ENCODE measurements at regions not wholly inside any gene's neighbourhood (a gene's known extent, or its start where the extent isn't known, plus 50 kb on each side); places are given as distances from the start of the nearest gene placed in this dataset.
A peak's percentile ranks its signal among the peaks of the same experiment; 100 is the strongest.
"Not testable (repeated sequence)": the region's sequence is repeated elsewhere in the genome, so short reads cannot be mapped to it uniquely, and the experiment has no call there.

DNA sequence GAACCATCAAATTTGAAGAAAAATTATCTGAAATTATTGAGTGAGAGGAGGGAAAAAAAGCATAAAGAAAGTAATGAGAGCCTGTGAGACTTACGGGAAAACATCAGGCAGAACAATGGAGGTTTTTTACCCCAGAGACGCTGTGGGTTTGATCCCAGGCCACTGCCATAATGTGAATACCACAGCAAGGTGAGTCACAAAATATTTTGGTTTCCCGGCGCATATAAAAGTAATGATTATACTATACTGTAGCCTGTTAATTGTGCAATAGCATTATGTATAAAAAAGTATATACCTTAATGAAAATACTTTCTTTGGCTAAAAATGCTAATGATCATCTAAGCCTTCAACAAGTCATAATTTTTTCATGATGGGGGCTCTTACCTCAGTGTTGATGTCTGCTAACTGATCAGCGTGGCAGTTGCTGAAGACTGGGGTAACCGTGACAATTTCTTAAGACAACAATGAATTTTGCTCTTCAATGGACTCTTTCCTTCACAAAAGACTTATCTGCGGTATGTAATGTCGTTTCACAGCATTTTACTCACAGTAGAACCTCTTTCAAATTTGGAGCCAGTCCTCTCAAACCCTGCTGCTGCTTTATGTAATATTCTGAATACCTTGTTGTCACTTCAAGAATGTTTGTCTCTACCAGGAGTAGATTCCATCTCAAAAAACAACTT is 97.0 kb upstream of the FAM20C start:
- H3K4me1 ChIP-seq (ENCODE audit: control insufficient read depth, insufficient read depth, low read length): peaks cover 69% of the 10 kb centered on the region
- H3K9ac ChIP-seq (ENCODE audit: low read length): peak overlapping the region; percentile 62
- no peaks in the 10 kb centered on the region for H3K27me3 ChIP-seq (ENCODE audit: control insufficient read depth, insufficient read depth, low read length)
- no peaks in the 10 kb centered on the region for H3K36me3 ChIP-seq (ENCODE audit: control insufficient read depth, insufficient read depth, low read length)
- peak overlapping the region; percentile 42; the same call in 1 of the 2 replicates for H3K4me3 ChIP-seq (ENCODE audit: low read depth, low read length)
- H3K27ac ChIP-seq (ENCODE audit: low read depth, low read length): peak overlapping the region; percentile 87
- H3K9me3 ChIP-seq (ENCODE audit: control insufficient read depth, insufficient read depth, low read depth, low read length): peaks cover 13% of the 10 kb centered on the region; the same call in 1 of the 2 replicates

GRCh38 chr7:95863-96260 is 96.5 kb upstream of the FAM20C start:
- Histone ChIP-seq H3K9me3 (ENCODE audit: control insufficient read depth, insufficient read depth, low read depth, low read length) (peaks cover 13% of the 10 kb centered on the region; the same call in 1 of the 2 replicates), H3K4me3 (ENCODE audit: low read depth, low read length) (peak overlapping the region; percentile 42; the same call in 1 of the 2 replicates), H3K36me3 (ENCODE audit: control insufficient read depth, insufficient read depth, low read length) (no peaks in the 10 kb centered on the region), H3K27me3 (ENCODE audit: control insufficient read depth, insufficient read depth, low read length) (no peaks in the 10 kb centered on the region), H3K9ac (ENCODE audit: low read length) (peak overlapping the region; percentile 62), H3K27ac (ENCODE audit: low read depth, low read length) (peak overlapping the region; percentile 87), H3K4me1 (ENCODE audit: control insufficient read depth, insufficient read depth, low read length) (peaks cover 69% of the 10 kb centered on the region)

GRCh38 chr7:96861-97260 is 95.5 kb upstream of the FAM20C start:
- H3K9ac ChIP-seq (ENCODE audit: low read length): peak overlapping the region; percentile 51
- no peaks in the 10 kb centered on the region for H3K27me3 ChIP-seq (ENCODE audit: control insufficient read depth, insufficient read depth, low read length)
- H3K36me3 ChIP-seq (ENCODE audit: control insufficient read depth, insufficient read depth, low read length): no peaks in the 10 kb centered on the region
- H3K9me3 ChIP-seq (ENCODE audit: control insufficient read depth, insufficient read depth, low read depth, low read length): peaks cover 13% of the 10 kb centered on the region; the same call in 1 of the 2 replicates
- peak overlapping the region; percentile 87 for H3K27ac ChIP-seq (ENCODE audit: low read depth, low read length)
- peaks cover 71% of the 10 kb centered on the region for H3K4me1 ChIP-seq (ENCODE audit: control insufficient read depth, insufficient read depth, low read length)
- peak overlapping the region; percentile 37; the same call in 1 of the 2 replicates for H3K4me3 ChIP-seq (ENCODE audit: low read depth, low read length)

- H3K9ac ChIP-seq (ENCODE audit: low read length): peak overlapping the region; percentile 51
Measured at GRCh38 chr7:97310-97841, 95.0 kb upstream of the FAM20C start.

DNA sequence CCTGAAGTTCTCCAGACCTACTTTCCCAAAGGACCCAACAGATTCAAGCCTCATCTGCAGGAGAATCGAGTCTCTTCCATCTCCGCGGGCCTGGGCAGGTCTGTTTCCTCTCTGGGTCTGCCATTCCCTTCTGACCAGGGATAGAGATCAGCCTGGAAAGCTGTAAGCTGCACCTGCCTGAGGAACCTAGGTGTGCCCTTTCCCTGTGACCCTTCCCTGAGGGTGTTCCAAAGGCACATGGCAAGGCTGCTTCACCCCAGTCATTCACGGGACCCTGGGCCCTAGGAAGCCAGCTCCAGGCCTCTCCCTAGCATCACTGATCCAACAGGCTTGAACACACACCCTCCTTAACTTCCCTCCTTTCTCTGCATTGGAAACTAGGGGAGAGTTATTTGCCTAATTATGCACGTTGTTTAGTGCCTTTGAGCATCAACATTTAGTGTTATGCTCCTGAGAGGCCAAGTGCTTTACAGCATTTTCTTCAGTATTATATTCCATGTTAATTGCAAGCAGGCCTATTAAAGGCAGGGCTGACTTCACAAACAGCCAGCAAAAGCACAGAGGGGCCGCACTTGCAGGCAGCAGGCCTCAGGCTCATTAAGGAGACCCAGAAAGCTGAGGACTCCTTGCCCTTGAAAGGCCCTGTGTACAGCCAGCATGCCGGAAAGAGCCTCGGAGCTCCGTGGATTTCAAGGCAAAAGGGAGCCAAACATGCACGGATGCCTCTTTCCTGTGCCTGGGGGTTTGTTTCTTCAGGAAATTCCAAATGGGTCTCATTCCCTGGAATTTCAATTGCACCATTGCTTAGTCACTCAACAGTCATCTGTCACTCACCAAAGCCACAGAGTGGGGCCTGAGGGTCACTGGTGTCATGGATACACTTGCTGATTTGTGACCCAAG is 91.0 kb upstream of the FAM20C start:
- no peaks in the 10 kb centered on the region for H3K27me3 ChIP-seq (ENCODE audit: control insufficient read depth, insufficient read depth, low read length)
- H3K27ac ChIP-seq (ENCODE audit: low read depth, low read length): peak overlapping the region; percentile 37; the same call in 1 of the 2 replicates
- H3K9ac ChIP-seq (ENCODE audit: low read length): no peak overlapping the region
- H3K4me3 ChIP-seq (ENCODE audit: low read depth, low read length): no peak overlapping the region
- H3K36me3 ChIP-seq (ENCODE audit: control insufficient read depth, insufficient read depth, low read length): no peaks in the 10 kb centered on the region
- peaks cover 9% of the 10 kb centered on the region; the same call in 1 of the 2 replicates for H3K9me3 ChIP-seq (ENCODE audit: control insufficient read depth, insufficient read depth, low read depth, low read length)
- peaks cover 34% of the 10 kb centered on the region for H3K4me1 ChIP-seq (ENCODE audit: control insufficient read depth, insufficient read depth, low read length)

More at GRCh38 chr7:97310-97841, 95.0 kb upstream of the FAM20C start:
- Histone ChIP-seq H3K27ac (ENCODE audit: low read depth, low read length) (peak overlapping the region; percentile 83), H3K4me1 (ENCODE audit: control insufficient read depth, insufficient read depth, low read length) (peaks cover 66% of the 10 kb centered on the region), H3K27me3 (ENCODE audit: control insufficient read depth, insufficient read depth, low read length) (no peaks in the 10 kb centered on the region), H3K9me3 (ENCODE audit: control insufficient read depth, insufficient read depth, low read depth, low read length) (peaks cover 13% of the 10 kb centered on the region; the same call in 1 of the 2 replicates), H3K36me3 (ENCODE audit: control insufficient read depth, insufficient read depth, low read length) (no peaks in the 10 kb centered on the region), H3K4me3 (ENCODE audit: low read depth, low read length) (peak overlapping the region; percentile 16; the same call in 1 of the 2 replicates)

DNA sequence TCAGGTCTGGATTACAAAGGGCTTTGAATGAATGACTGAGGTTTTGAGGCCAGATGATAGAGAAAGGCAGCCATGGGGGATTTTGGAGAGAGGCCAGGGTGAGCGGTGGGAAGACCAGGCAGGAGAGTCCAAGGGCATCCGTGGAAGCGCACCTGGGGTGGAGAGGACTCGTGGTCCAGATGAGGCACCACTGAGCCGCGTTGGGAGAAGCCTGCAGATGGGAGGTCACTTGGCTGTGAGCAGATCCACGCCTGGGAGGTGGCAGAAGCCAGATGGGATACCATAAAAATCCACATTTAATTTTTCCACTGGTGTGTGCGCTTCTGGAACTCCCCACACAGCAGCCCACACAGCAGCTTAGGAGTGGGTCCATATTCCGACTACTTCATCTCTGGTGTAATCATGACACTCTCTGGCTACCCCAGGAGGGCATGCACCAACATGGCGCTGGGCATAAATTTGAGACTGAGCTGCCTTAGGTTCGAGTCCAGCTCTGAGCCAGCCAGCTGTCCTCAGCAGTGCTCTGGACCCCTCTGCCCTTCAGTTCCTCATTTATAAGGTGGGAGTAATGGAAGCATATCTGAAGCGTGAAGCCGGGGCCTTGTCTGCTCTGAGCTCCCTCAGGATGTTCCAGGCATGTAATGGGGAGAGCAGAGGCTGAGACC is 90.2 kb upstream of the FAM20C start:
- Histone ChIP-seq H3K27me3 (ENCODE audit: control insufficient read depth, insufficient read depth, low read length) (no peaks in the 10 kb centered on the region), H3K9ac (ENCODE audit: low read length) (no peak overlapping the region), H3K27ac (ENCODE audit: low read depth, low read length) (no peak overlapping the region), H3K9me3 (ENCODE audit: control insufficient read depth, insufficient read depth, low read depth, low read length) (peaks cover 9% of the 10 kb centered on the region; the same call in 1 of the 2 replicates), H3K36me3 (ENCODE audit: control insufficient read depth, insufficient read depth, low read length) (no peaks in the 10 kb centered on the region), H3K4me1 (ENCODE audit: control insufficient read depth, insufficient read depth, low read length) (peaks cover 29% of the 10 kb centered on the region), H3K4me3 (ENCODE audit: low read depth, low read length) (no peak overlapping the region)

- no peak overlapping the region for H3K27ac ChIP-seq (ENCODE audit: low read depth, low read length)
- peaks cover 24% of the 10 kb centered on the region for H3K4me1 ChIP-seq (ENCODE audit: control insufficient read depth, insufficient read depth, low read length)
- no peaks in the 10 kb centered on the region for H3K27me3 ChIP-seq (ENCODE audit: control insufficient read depth, insufficient read depth, low read length)
- H3K9ac ChIP-seq (ENCODE audit: low read length): no peak overlapping the region
- H3K36me3 ChIP-seq (ENCODE audit: control insufficient read depth, insufficient read depth, low read length): no peaks in the 10 kb centered on the region
- peaks cover 9% of the 10 kb centered on the region; the same call in 1 of the 2 replicates for H3K9me3 ChIP-seq (ENCODE audit: control insufficient read depth, insufficient read depth, low read depth, low read length)
- no peak overlapping the region for H3K4me3 ChIP-seq (ENCODE audit: low read depth, low read length)
Measured at GRCh38 chr7:102721-103120, 89.7 kb upstream of the FAM20C start.

GRCh38 chr7:103981-104380 is 88.4 kb upstream of the FAM20C start:
- not testable (repeated sequence) for H3K27me3 ChIP-seq (ENCODE audit: control insufficient read depth, insufficient read depth, low read length); H3K36me3 ChIP-seq (ENCODE audit: control insufficient read depth, insufficient read depth, low read length); H3K4me3 ChIP-seq (ENCODE audit: low read depth, low read length); H3K27ac ChIP-seq (ENCODE audit: low read depth, low read length); H3K9ac ChIP-seq (ENCODE audit: low read length); H3K9me3 ChIP-seq (ENCODE audit: control insufficient read depth, insufficient read depth, low read depth, low read length)
- H3K4me1 ChIP-seq (ENCODE audit: control insufficient read depth, insufficient read depth, low read length): peaks cover 19% of the 10 kb centered on the region

DNA sequence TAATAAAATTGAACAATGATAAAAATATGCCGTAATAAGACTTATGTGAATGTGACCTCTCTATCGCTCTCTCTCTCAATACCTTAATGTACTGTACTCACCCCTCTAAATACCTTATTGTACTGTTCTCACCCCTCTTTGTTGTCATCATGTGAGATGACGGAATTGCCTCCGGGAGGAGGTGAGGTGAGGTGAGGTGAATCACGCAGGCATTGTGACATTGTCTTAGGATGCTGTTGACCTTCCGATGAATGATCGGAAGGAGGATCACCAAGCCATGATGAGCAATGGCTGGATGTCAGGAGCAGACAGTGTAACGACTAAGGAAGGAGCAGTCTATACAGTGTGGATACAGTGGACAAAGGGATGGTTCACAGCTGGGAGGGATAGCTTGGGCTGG is 87.4 kb upstream of the FAM20C start:
- H3K9ac ChIP-seq (ENCODE audit: low read length): no peak overlapping the region
- H3K9me3 ChIP-seq (ENCODE audit: control insufficient read depth, insufficient read depth, low read depth, low read length): no peaks in the 10 kb centered on the region
- H3K4me3 ChIP-seq (ENCODE audit: low read depth, low read length): no peak overlapping the region
- H3K27ac ChIP-seq (ENCODE audit: low read depth, low read length): no peak overlapping the region
- peaks cover 15% of the 10 kb centered on the region for H3K4me1 ChIP-seq (ENCODE audit: control insufficient read depth, insufficient read depth, low read length)
- no peaks in the 10 kb centered on the region for H3K36me3 ChIP-seq (ENCODE audit: control insufficient read depth, insufficient read depth, low read length)
- H3K27me3 ChIP-seq (ENCODE audit: control insufficient read depth, insufficient read depth, low read length): no peaks in the 10 kb centered on the region

- no peaks in the 10 kb centered on the region for H3K27me3 ChIP-seq (ENCODE audit: control insufficient read depth, insufficient read depth, low read length)
- peaks cover 3% of the 10 kb centered on the region for H3K4me1 ChIP-seq (ENCODE audit: control insufficient read depth, insufficient read depth, low read length)
- no peaks in the 10 kb centered on the region for H3K36me3 ChIP-seq (ENCODE audit: control insufficient read depth, insufficient read depth, low read length)
- no peak overlapping the region for H3K27ac ChIP-seq (ENCODE audit: low read depth, low read length)
- no peak overlapping the region for H3K9ac ChIP-seq (ENCODE audit: low read length)
- no peak overlapping the region for H3K4me3 ChIP-seq (ENCODE audit: low read depth, low read length)
- no peaks in the 10 kb centered on the region for H3K9me3 ChIP-seq (ENCODE audit: control insufficient read depth, insufficient read depth, low read depth, low read length)
Measured at GRCh38 chr7:106356-106755, 86.0 kb upstream of the FAM20C start.

All from HUES6 (cell line).